Esophagus muscularis mucosa (tissue), 4 donors: ENCODE measurements at regions not wholly inside any gene's neighbourhood (a gene's known extent, or its start where the extent isn't known, plus 50 kb on each side); places are given as distances from the start of the nearest gene placed in this dataset.
"Not testable (repeated sequence)": the region's sequence is repeated elsewhere in the genome, so short reads cannot be mapped to it uniquely, and the experiment has no call there.

ENCODE experiments used
- DNase-seq: peaks from one replicate; pipeline ENCODE4 v3.0.0-alpha.2; 2017; ENCODE audit errors: extremely low spot score
- H3K27ac ChIP-seq, 4 donors: fragments of 200-600 bp; sonication (generic); replicated peaks in 1 of 4; 1 replicate in 3 of 4; 2 replicates in 1 of 4; pipeline ENCODE4 v1.5.1; 2016 to 2019; ENCODE audit warnings: mild to moderate bottlenecking in 1 of 4
- H3K27me3 ChIP-seq, 4 donors: fragments of 200-600 bp; sonication (generic); one replicate each; pipeline versions ENCODE4 v1.5.1 to v1.6.0; 2016 to 2019
- H3K36me3 ChIP-seq, 4 donors: fragments of 200-600 bp; sonication (generic); one replicate each; pipeline ENCODE4 v1.5.1; 2016 to 2019
- H3K4me1 ChIP-seq, 4 donors: fragments of 200-600 bp; sonication (generic); one replicate each; pipeline ENCODE4 v1.5.1; 2016 to 2019
- H3K4me3 ChIP-seq, 4 donors: fragments of 200-600 bp; sonication (generic); 1 replicate in 2 of 4; 2 replicates in 2 of 4; pipeline ENCODE4 v1.5.1; 2016 to 2019; ENCODE audit warnings: mild to moderate bottlenecking in 4 of 4, moderate library complexity in 1 of 4
- H3K9me3 ChIP-seq, 4 donors: fragments of 200-600 bp; sonication (generic); 1 replicate in 3 of 4; 2 replicates in 1 of 4; pipeline ENCODE4 v1.5.1; 2016 to 2019
- CTCF ChIP-seq, 3 experiments: fragments of 200-600 bp in 2 of 3; fragments of 450-650 bp in 1 of 3; sonication (generic) in 2 of 3; IDR thresholded peaks; one replicate each; pipeline ENCODE4 v1.5.1; 2017 to 2019; ENCODE audit warnings: antibody characterized with exemption in 3 of 3, mild to moderate bottlenecking in 2 of 3, moderate library complexity in 1 of 3
- EP300 ChIP-seq: sonication (generic); formaldehyde crosslinking; IDR thresholded peaks from one replicate; pipeline ENCODE4 v1.6.1; 2017; ENCODE audit warnings: antibody characterized with exemption
- POLR2A ChIP-seq: fragments of 450-650 bp; IDR thresholded peaks from one replicate; pipeline ENCODE4 v1.6.1; 2017; ENCODE audit warnings: antibody characterized with exemption, moderate library complexity, mild to moderate bottlenecking, low read depth
- POLR2AphosphoS5 ChIP-seq, 2 donors: sonication (generic); formaldehyde crosslinking; IDR thresholded peaks; one replicate each; pipeline ENCODE4 v1.6.1; 2017; ENCODE audit warnings: antibody characterized with exemption in 2 of 2
- WGBS: methylation state at CpG from one replicate; pipeline ENCODE4 v1.1.5; 2018; 5-methylcytosine and 5-hydroxymethylcytosine counted together
- intact Hi-C: fragments of 100-400 bp; cut with DNase I; formaldehyde crosslinking; loops from one replicate; pipeline ENCODE4 v1.15.1; 2023

DNA sequence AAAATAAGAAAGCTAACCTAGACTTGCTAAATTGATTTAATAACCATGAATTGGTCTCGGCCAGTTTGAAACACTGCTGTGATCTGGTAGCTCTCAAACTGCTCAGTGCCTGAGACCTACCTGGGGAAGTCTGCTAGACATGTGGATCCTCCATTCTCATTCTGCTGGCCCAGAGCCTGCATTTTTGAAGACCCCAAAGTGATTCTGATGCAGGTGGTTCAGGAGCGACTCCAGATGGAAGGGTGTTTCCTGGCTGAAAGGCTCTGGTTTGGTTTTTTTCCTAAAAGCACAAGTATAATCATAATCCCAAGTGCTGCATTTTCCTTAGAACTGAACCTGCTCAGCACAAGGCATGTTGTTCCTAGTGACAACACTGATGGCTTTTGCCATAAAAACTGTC lies 159.5 kb downstream of the ZNF664 start:
- 81% methylated on average over 2 of the region's 2 CpGs for WGBS
- DNase-seq = no peak
- no peaks in the 10 kb centered on the region for H3K27me3 ChIP-seq
- intact Hi-C loops = no loop called here
- no peaks in the 10 kb centered on the region for H3K36me3 ChIP-seq
- H3K4me1 ChIP-seq = no peaks in the 10 kb centered on the region
- TF ChIP-seq POLR2A (no peak), EP300 (no peak), CTCF (IDR thresholded peaks at IDR 0.05) (no peak), POLR2AphosphoS5 (IDR thresholded peaks at IDR 0.05) (no peak)
- H3K4me3 ChIP-seq = no peak overlapping the region
- peaks cover 0 to 6% (median 5%) of the 10 kb centered on the region in 4 donors for H3K9me3 ChIP-seq
- H3K27ac ChIP-seq = no peak overlapping the region

DNA sequence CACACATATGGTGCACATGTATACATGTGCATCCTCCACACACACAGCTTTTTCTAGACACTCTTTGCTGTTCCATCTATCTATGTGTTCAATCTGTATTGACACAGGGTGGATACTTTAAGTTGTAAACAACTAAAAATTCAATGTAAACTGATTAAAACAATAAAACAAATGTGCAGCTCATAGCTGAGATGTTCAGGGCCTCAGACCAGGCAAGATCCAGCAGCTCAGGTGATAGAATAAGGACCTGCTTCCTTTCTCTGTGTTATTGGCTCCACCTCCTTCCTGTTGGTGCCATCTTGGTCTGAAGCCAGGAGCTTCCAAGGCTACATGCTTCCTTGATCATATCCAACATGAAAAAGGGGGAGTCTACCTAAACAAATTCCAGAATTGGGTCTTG lies 158.1 kb upstream of the RFLNA start:
- H3K27ac ChIP-seq = no peak overlapping the region
- no peak for TF ChIP-seq POLR2A
- TF ChIP-seq CTCF (IDR thresholded peaks at IDR 0.05) = no peak
- TF ChIP-seq POLR2AphosphoS5 (IDR thresholded peaks at IDR 0.05) = no peak
- no peak for TF ChIP-seq EP300
- H3K4me3 ChIP-seq = no peak overlapping the region
- intact Hi-C loops = no loop called here
- H3K36me3 ChIP-seq = no peaks in the 10 kb centered on the region
- no peaks in the 10 kb centered on the region for H3K4me1 ChIP-seq
- H3K9me3 ChIP-seq = peaks cover 0 to 13% (median 5%) of the 10 kb centered on the region in 4 donors
- H3K27me3 ChIP-seq = no peaks in the 10 kb centered on the region
- no peak for DNase-seq

DNA sequence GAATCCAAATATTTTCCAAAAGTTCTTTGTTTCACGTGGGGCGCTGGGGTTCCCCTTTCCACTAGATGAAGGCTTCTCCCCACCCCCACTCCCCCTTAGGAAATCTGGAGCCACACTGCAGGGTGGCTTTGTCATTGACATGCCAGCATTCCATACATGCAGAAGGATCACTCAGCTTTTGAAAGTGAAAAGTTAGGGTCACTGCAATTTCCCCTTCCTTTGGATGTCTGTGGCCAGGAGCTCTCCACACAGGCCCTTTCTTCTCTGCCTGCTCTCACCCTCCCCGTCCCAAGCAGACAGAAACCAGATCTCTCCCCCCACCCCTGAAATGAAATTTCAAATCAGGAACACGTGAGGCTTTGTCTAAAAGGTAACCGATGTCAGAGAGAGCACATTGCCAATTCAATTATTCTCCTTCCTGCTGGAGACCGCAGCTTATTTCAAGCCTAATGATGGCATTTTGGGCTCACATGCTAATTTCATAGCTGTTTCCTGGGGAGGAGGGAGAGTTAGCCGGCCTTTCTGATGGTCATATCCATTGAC lies 153.9 kb upstream of the RFLNA start:
- no peaks in the 10 kb centered on the region for H3K4me1 ChIP-seq
- peaks cover 0 to 15% (median 12%) of the 10 kb centered on the region in 4 donors for H3K9me3 ChIP-seq
- no peaks in the 10 kb centered on the region for H3K27me3 ChIP-seq
- no peak for TF ChIP-seq POLR2AphosphoS5 (IDR thresholded peaks at IDR 0.05)
- TF ChIP-seq EP300 = no peak
- no peak for TF ChIP-seq CTCF (IDR thresholded peaks at IDR 0.05)
- TF ChIP-seq POLR2A = no peak
- no peak overlapping the region for H3K27ac ChIP-seq
- H3K4me3 ChIP-seq = no peak overlapping the region
- intact Hi-C loops = no loop called here
- no peaks in the 10 kb centered on the region for H3K36me3 ChIP-seq
- WGBS = 57% methylated on average over 7 of the region's 7 CpGs
- no peak for DNase-seq

GRCh38 chr12:124141611-124142010 lies 153.3 kb upstream of the RFLNA start:
- H3K9me3 ChIP-seq = peaks cover 0 to 15% (median 12%) of the 10 kb centered on the region in 4 donors
- H3K27ac ChIP-seq, H3K36me3 ChIP-seq, intact Hi-C loops, H3K4me1 ChIP-seq, DNase-seq, H3K27me3 ChIP-seq, H3K4me3 ChIP-seq: not testable (repeated sequence)
- 55% methylated on average over 3 of the region's 3 CpGs for WGBS

DNA sequence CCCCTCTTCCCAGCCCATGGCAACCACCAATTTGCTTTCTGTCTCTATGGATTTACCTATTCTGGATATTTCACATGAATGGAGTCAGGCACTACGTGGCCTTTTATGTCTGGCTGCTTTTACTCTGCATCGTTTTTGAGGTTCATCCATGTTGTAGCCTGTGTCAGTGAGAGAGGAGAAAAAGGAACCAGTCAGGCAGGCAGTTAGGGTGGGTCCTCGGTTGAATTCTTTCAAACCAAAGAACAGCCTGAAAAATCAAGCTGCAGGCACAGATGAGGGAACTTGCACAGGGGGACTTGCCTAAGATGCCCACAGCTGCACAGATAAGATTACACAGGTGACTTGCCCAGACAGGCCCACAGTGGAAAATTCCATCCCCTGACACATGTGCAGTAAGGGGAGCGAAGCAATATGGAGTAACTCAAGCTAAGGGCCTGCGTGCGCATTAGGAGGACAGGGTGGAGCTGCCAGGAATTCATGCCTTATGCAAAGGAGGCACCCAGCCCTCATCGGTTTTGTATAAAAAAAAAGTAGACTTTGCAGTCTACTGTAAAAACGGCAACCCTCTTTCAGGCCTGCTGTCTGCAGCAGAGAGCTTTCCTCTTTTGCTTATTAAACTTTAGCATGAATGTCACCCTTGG lies 152.4 kb upstream of the RFLNA start:
- DNase-seq = no peak
- Histone ChIP-seq H3K9me3 (peaks cover 0 to 9% (median 6%) of the 10 kb centered on the region in 4 donors), H3K27me3 (no peaks in the 10 kb centered on the region), H3K27ac (no peak overlapping the region), H3K4me3 (no peak overlapping the region), H3K4me1 (no peaks in the 10 kb centered on the region), H3K36me3 (no peaks in the 10 kb centered on the region)
- WGBS = 94% methylated on average over 8 of the region's 8 CpGs
- no peak for TF ChIP-seq CTCF (IDR thresholded peaks at IDR 0.05)
- TF ChIP-seq EP300 = no peak
- TF ChIP-seq POLR2AphosphoS5 (IDR thresholded peaks at IDR 0.05) = no peak
- TF ChIP-seq POLR2A = no peak
- intact Hi-C loops = no loop called here
